Mesendoderm (in vitro differentiated cells): ENCODE measurements at regions not wholly inside any gene's neighbourhood (a gene's known extent, or its start where the extent isn't known, plus 50 kb on each side); places are given as distances from the start of the nearest gene placed in this dataset.

Experiments used
- DNase-seq: peaks from one replicate; pipeline ENCODE4 v3.0.0; 2013
- H2AK5ac ChIP-seq: 2 replicates; pipeline ENCODE4 v1.6.1; 2013; ENCODE audit warnings: low read length, inconsistent platforms
- H2BK120ac ChIP-seq: 2 replicates; pipeline ENCODE4 v1.6.1; 2013; ENCODE audit warnings: low read depth, mild to moderate bottlenecking, low read length, moderate library complexity, mixed read lengths
- H2BK15ac ChIP-seq: replicated peaks from 2 replicates; pipeline ENCODE4 v1.6.1; 2013; ENCODE audit warnings: low read depth, mild to moderate bottlenecking, moderate library complexity
- H2BK5ac ChIP-seq: 2 replicates; pipeline ENCODE4 v1.6.1; 2013; ENCODE audit warnings: low read length, inconsistent platforms
- H3K18ac ChIP-seq: 2 replicates; pipeline ENCODE4 v1.6.1; 2013; ENCODE audit warnings: mild to moderate bottlenecking, low read length, mixed read lengths
- H3K23ac ChIP-seq: one replicate; pipeline ENCODE4 v1.6.1; 2013; ENCODE audit warnings: low read length
- H3K27ac ChIP-seq: 2 replicates; pipeline ENCODE4 v1.5.1; 2013; ENCODE audit warnings: low read depth, mild to moderate bottlenecking, inconsistent platforms, low read length, moderate library complexity
- H3K27me3 ChIP-seq: 2 replicates; pipeline ENCODE4 v1.6.1; 2013; ENCODE audit warnings: low read length, control low read depth, mild to moderate bottlenecking, inconsistent platforms; ENCODE audit not compliant: insufficient read depth, poor library complexity
- H3K36me3 ChIP-seq: 2 replicates; pipeline ENCODE4 v1.6.1; 2013; ENCODE audit warnings: low read length, inconsistent platforms; ENCODE audit not compliant: control insufficient read depth, insufficient read depth
- H3K4ac ChIP-seq: one replicate; pipeline ENCODE4 v1.6.1; 2013; ENCODE audit warnings: low read depth, mild to moderate bottlenecking, low read length, moderate library complexity
- H3K4me1 ChIP-seq: 2 replicates; pipeline ENCODE4 v1.6.1; 2013; ENCODE audit warnings: low read depth, low read length, inconsistent platforms; ENCODE audit not compliant: control insufficient read depth
- H3K4me2 ChIP-seq: 2 replicates; pipeline ENCODE4 v1.6.1; 2013; ENCODE audit warnings: low read length
- H3K4me3 ChIP-seq: 2 replicates; pipeline ENCODE4 v1.5.1; 2013; ENCODE audit warnings: mild to moderate bottlenecking, low read length
- H3K56ac ChIP-seq: one replicate; pipeline ENCODE4 v1.6.1; 2013; ENCODE audit warnings: low read length
- H3K79me1 ChIP-seq: 2 replicates; pipeline ENCODE4 v1.6.1; 2013; ENCODE audit warnings: low read length, inconsistent platforms
- H3K79me2 ChIP-seq: 2 replicates; pipeline ENCODE4 v1.6.1; 2013; ENCODE audit warnings: mild to moderate bottlenecking, low read length; ENCODE audit not compliant: control insufficient read depth, insufficient read depth
- H3K9ac ChIP-seq: 2 replicates; pipeline ENCODE4 v1.6.1; 2013; ENCODE audit warnings: low read length, inconsistent platforms
- H4K5ac ChIP-seq: one replicate; pipeline ENCODE4 v1.6.1; 2013; ENCODE audit warnings: low read length
- H4K8ac ChIP-seq: one replicate; pipeline ENCODE4 v1.6.1; 2013; ENCODE audit warnings: low read depth, mild to moderate bottlenecking, control low read depth, low read length, moderate library complexity
- WGBS: extraction: QIAGEN DNeasy Blood & Tissue Kit; methylation state at CpG from one replicate; pipeline ENCODE4 v1.1.7; 2013; ENCODE audit warnings: low lambda C conversion rate, missing lambda C conversion rate; ENCODE audit not compliant: insufficient coverage; ENCODE audit errors: extremely low coverage; 5-methylcytosine and 5-hydroxymethylcytosine counted together

GRCh38 chr2:42864222-42864621 lies 71.8 kb upstream of the HAAO start:
- H3K79me2 ChIP-seq, result no peaks in the 10 kb centered on the region
- no peak for DNase-seq
- no peaks in the 10 kb centered on the region for H3K4me1 ChIP-seq
- H3K18ac ChIP-seq, result no peak overlapping the region
- H3K4me2 ChIP-seq, result no peak overlapping the region
- no peak overlapping the region for H3K27ac ChIP-seq
- no peak overlapping the region for H4K8ac ChIP-seq
- no CpG with 5 or more reads among the region's 6 CpGs for WGBS
- H2BK15ac ChIP-seq, result no peak overlapping the region
- no peak overlapping the region for H2BK5ac ChIP-seq
- no peaks in the 10 kb centered on the region for H3K79me1 ChIP-seq
- H2BK120ac ChIP-seq, result no peak overlapping the region
- H3K23ac ChIP-seq, result no peak overlapping the region
- H3K4ac ChIP-seq, result no peak overlapping the region
- no peak overlapping the region for H2AK5ac ChIP-seq
- no peaks in the 10 kb centered on the region for H3K36me3 ChIP-seq
- no peaks in the 10 kb centered on the region for H3K27me3 ChIP-seq
- H3K56ac ChIP-seq, result no peak overlapping the region
- H4K5ac ChIP-seq, result no peak overlapping the region
- no peak overlapping the region for H3K4me3 ChIP-seq
- H3K9ac ChIP-seq, result no peak overlapping the region

GRCh38 chr2:42863751-42864150 lies 71.4 kb upstream of the HAAO start:
- H3K4me2 ChIP-seq, result no peak overlapping the region
- H3K23ac ChIP-seq, result no peak overlapping the region
- H3K4me3 ChIP-seq, result no peak overlapping the region
- no peaks in the 10 kb centered on the region for H3K27me3 ChIP-seq
- no peak overlapping the region for H3K18ac ChIP-seq
- no peak overlapping the region for H3K56ac ChIP-seq
- no CpG with 5 or more reads among the region's 10 CpGs for WGBS
- no peak overlapping the region for H4K8ac ChIP-seq
- H2BK5ac ChIP-seq, result no peak overlapping the region
- H3K79me2 ChIP-seq, result no peaks in the 10 kb centered on the region
- H4K5ac ChIP-seq, result no peak overlapping the region
- H2AK5ac ChIP-seq, result no peak overlapping the region
- no peaks in the 10 kb centered on the region for H3K4me1 ChIP-seq
- DNase-seq, result no peak
- no peaks in the 10 kb centered on the region for H3K36me3 ChIP-seq
- H3K9ac ChIP-seq, result no peak overlapping the region
- no peak overlapping the region for H3K27ac ChIP-seq
- H3K4ac ChIP-seq, result no peak overlapping the region
- no peak overlapping the region for H2BK120ac ChIP-seq
- no peak overlapping the region for H2BK15ac ChIP-seq
- no peaks in the 10 kb centered on the region for H3K79me1 ChIP-seq

GRCh38 chr2:42863320-42863719 lies 70.9 kb upstream of the HAAO start:
- no peak overlapping the region for H2BK5ac ChIP-seq
- no peak overlapping the region for H3K4me2 ChIP-seq
- H2BK120ac ChIP-seq, result no peak overlapping the region
- no peaks in the 10 kb centered on the region for H3K4me1 ChIP-seq
- no peak overlapping the region for H4K8ac ChIP-seq
- H3K56ac ChIP-seq, result no peak overlapping the region
- H3K23ac ChIP-seq, result no peak overlapping the region
- H3K79me1 ChIP-seq, result no peaks in the 10 kb centered on the region
- DNase-seq, result no peak
- no peak overlapping the region for H2AK5ac ChIP-seq
- H3K4ac ChIP-seq, result no peak overlapping the region
- WGBS, result no CpG with 5 or more reads among the region's 10 CpGs
- H2BK15ac ChIP-seq, result no peak overlapping the region
- no peak overlapping the region for H4K5ac ChIP-seq
- no peaks in the 10 kb centered on the region for H3K27me3 ChIP-seq
- H3K79me2 ChIP-seq, result no peaks in the 10 kb centered on the region
- no peak overlapping the region for H3K18ac ChIP-seq
- no peak overlapping the region for H3K4me3 ChIP-seq
- no peaks in the 10 kb centered on the region for H3K36me3 ChIP-seq
- H3K9ac ChIP-seq, result no peak overlapping the region
- no peak overlapping the region for H3K27ac ChIP-seq

GRCh38 chr2:42862669-42863185 lies 70.3 kb upstream of the HAAO start:
- Histone ChIP-seq H4K5ac (no peak overlapping the region), H3K36me3 (no peaks in the 10 kb centered on the region), H3K4me2 (no peak overlapping the region), H2BK15ac (no peak overlapping the region), H3K9ac (no peak overlapping the region), H3K27ac (no peak overlapping the region), H3K4ac (no peak overlapping the region), H3K79me1 (no peaks in the 10 kb centered on the region), H3K4me3 (no peak overlapping the region), H3K4me1 (no peaks in the 10 kb centered on the region), H3K56ac (no peak overlapping the region), H3K23ac (no peak overlapping the region), H2BK120ac (no peak overlapping the region), H3K18ac (no peak overlapping the region), H3K27me3 (no peaks in the 10 kb centered on the region), H4K8ac (no peak overlapping the region), H3K79me2 (no peaks in the 10 kb centered on the region), H2AK5ac (no peak overlapping the region), H2BK5ac (no peak overlapping the region)
- no peak for DNase-seq
- no CpG with 5 or more reads among the region's 12 CpGs for WGBS

- no peak overlapping the region for H2AK5ac ChIP-seq
- H4K5ac ChIP-seq, result no peak overlapping the region
- no peak overlapping the region for H2BK15ac ChIP-seq
- no peak overlapping the region for H2BK5ac ChIP-seq
- no peaks in the 10 kb centered on the region for H3K36me3 ChIP-seq
- no peak for DNase-seq
- no peaks in the 10 kb centered on the region for H3K79me1 ChIP-seq
- H3K27me3 ChIP-seq, result no peaks in the 10 kb centered on the region
- H3K27ac ChIP-seq, result no peak overlapping the region
- H2BK120ac ChIP-seq, result no peak overlapping the region
- no peak overlapping the region for H4K8ac ChIP-seq
- no CpG with 5 or more reads among the region's 2 CpGs for WGBS
- H3K79me2 ChIP-seq, result no peaks in the 10 kb centered on the region
- H3K9ac ChIP-seq, result no peak overlapping the region
- H3K4me1 ChIP-seq, result no peaks in the 10 kb centered on the region
- H3K4ac ChIP-seq, result no peak overlapping the region
- H3K56ac ChIP-seq, result no peak overlapping the region
- no peak overlapping the region for H3K18ac ChIP-seq
- no peak overlapping the region for H3K4me3 ChIP-seq
- no peak overlapping the region for H3K23ac ChIP-seq
- no peak overlapping the region for H3K4me2 ChIP-seq
Measured at GRCh38 chr2:42861321-42861720, 68.9 kb upstream of the HAAO start.

- H3K27ac ChIP-seq, result no peak overlapping the region
- no CpG with 5 or more reads among the region's 5 CpGs for WGBS
- H2BK120ac ChIP-seq, result no peak overlapping the region
- no peak overlapping the region for H3K23ac ChIP-seq
- no peak overlapping the region for H3K4me3 ChIP-seq
- H3K4ac ChIP-seq, result no peak overlapping the region
- no peak overlapping the region for H2BK5ac ChIP-seq
- no peaks in the 10 kb centered on the region for H3K79me1 ChIP-seq
- no peak overlapping the region for H3K56ac ChIP-seq
- H3K4me1 ChIP-seq, result no peaks in the 10 kb centered on the region
- H2BK15ac ChIP-seq, result no peak overlapping the region
- no peaks in the 10 kb centered on the region for H3K79me2 ChIP-seq
- no peak overlapping the region for H3K4me2 ChIP-seq
- H4K5ac ChIP-seq, result no peak overlapping the region
- H2AK5ac ChIP-seq, result no peak overlapping the region
- no peaks in the 10 kb centered on the region for H3K36me3 ChIP-seq
- H3K18ac ChIP-seq, result no peak overlapping the region
- H3K27me3 ChIP-seq, result no peaks in the 10 kb centered on the region
- no peak overlapping the region for H3K9ac ChIP-seq
- H4K8ac ChIP-seq, result no peak overlapping the region
- DNase-seq, result no peak
Measured at GRCh38 chr2:42860319-42861094, 68.1 kb upstream of the HAAO start.
